Peyer's patch (tissue), 4 donors: ENCODE measurements at regions not wholly inside any gene's neighbourhood (a gene's known extent, or its start where the extent isn't known, plus 50 kb on each side); places are given as distances from the start of the nearest gene placed in this dataset.

Experiments
- DNase-seq, 3 donors: peaks; one replicate each; pipeline ENCODE4 v3.0.0-alpha.2; 2017 to 2019
- H3K27ac ChIP-seq, 4 donors: fragments of 200-600 bp; sonication (generic); one replicate each; pipeline ENCODE4 v1.5.1; 2016 to 2019
- H3K27me3 ChIP-seq, 2 donors: fragments of 200-600 bp; sonication (generic); one replicate each; pipeline ENCODE4 v1.5.1; 2019
- H3K36me3 ChIP-seq, 3 donors: fragments of 200-600 bp; sonication (generic); one replicate each; pipeline ENCODE4 v1.5.1; 2016 to 2019
- H3K4me1 ChIP-seq, 4 donors: fragments of 200-600 bp; sonication (generic); one replicate each; pipeline ENCODE4 v1.5.1; 2016 to 2019
- H3K4me3 ChIP-seq, 4 donors: fragments of 200-600 bp; sonication (generic); 1 replicate in 3 of 4; 2 replicates in 1 of 4; pipeline ENCODE4 v1.5.1; 2016 to 2019; ENCODE audit warnings: mild to moderate bottlenecking in 1 of 4
- H3K9me3 ChIP-seq, 4 donors: fragments of 200-600 bp; sonication (generic); one replicate each; pipeline ENCODE4 v1.5.1; 2016 to 2019; ENCODE audit warnings: mild to moderate bottlenecking in 1 of 4
- POLR2A ChIP-seq, 2 donors: fragments of 450-650 bp; IDR thresholded peaks; one replicate each; pipeline ENCODE4 v1.5.1; 2017; ENCODE audit warnings: antibody characterized with exemption in 2 of 2, mild to moderate bottlenecking in 2 of 2, moderate library complexity in 2 of 2
- TF ChIP-seq, protein P1 (sequence below), 6 experiments: fragments of 450-650 bp in 4 of 6; fragments of 200-600 bp in 2 of 6; sonication (generic) in 1 of 6; IDR thresholded peaks; one replicate each; pipeline ENCODE4 v1.5.1; 2017 to 2019; ENCODE audit warnings: antibody characterized with exemption in 6 of 6, mild to moderate bottlenecking in 3 of 6, moderate library complexity in 1 of 6

DNA sequence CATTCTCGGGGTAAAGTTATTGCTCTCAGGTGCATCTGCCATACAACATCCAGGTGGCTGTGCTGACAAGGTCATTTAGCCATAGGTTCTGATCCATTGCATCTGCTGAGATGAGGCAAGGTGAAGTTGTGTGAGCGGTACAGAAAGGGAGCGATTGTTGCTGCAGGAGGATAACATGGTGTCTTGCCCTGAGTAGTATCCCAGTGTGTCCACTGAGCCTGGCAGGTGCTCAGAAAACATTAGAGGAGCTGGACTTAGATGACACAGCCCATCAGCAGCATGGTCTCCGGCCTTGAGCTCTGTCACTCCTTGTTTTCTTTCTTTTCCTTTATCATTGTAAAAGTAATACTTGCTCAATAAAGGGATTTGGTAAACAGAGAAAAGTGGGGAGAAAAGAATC is 161.1 kb upstream of the ATP10A start:
- no peaks in the 10 kb centered on the region for H3K36me3 ChIP-seq
- H3K4me3 ChIP-seq, result no peak overlapping the region
- no peaks in the 10 kb centered on the region for H3K4me1 ChIP-seq
- H3K27me3 ChIP-seq, result no peaks in the 10 kb centered on the region
- DNase-seq, result no peak
- no peak overlapping the region for H3K27ac ChIP-seq
- H3K9me3 ChIP-seq, result no peaks in the 10 kb centered on the region
- no peak for TF ChIP-seq POLR2A (IDR thresholded peaks at IDR 0.05)
- TF ChIP-seq, protein P1, sequence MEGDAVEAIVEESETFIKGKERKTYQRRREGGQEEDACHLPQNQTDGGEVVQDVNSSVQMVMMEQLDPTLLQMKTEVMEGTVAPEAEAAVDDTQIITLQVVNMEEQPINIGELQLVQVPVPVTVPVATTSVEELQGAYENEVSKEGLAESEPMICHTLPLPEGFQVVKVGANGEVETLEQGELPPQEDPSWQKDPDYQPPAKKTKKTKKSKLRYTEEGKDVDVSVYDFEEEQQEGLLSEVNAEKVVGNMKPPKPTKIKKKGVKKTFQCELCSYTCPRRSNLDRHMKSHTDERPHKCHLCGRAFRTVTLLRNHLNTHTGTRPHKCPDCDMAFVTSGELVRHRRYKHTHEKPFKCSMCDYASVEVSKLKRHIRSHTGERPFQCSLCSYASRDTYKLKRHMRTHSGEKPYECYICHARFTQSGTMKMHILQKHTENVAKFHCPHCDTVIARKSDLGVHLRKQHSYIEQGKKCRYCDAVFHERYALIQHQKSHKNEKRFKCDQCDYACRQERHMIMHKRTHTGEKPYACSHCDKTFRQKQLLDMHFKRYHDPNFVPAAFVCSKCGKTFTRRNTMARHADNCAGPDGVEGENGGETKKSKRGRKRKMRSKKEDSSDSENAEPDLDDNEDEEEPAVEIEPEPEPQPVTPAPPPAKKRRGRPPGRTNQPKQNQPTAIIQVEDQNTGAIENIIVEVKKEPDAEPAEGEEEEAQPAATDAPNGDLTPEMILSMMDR (IDR thresholded peaks at IDR 0.05), result no peak

DNA sequence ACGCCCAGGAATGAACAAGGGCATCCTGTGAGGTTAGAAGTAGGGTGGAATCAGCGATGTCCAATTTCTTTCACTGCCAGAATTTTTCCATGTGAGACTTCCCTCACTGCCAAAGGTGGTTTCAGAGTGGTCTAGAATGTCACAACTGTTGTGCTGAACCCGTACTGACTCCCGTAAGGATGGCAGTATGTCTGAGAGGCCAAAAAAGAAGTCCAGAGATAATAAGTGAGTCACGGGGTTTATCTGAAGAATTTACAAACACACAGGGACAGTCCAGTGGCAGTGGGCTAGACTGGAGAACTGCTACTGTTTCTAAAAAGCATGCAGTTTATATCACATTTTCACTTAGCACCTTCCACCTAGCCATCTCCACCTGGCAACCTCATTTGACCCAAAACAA is 160.6 kb upstream of the ATP10A start:
- no peak for DNase-seq
- Histone ChIP-seq H3K27ac (no peak overlapping the region), H3K27me3 (no peaks in the 10 kb centered on the region), H3K9me3 (no peaks in the 10 kb centered on the region), H3K36me3 (no peaks in the 10 kb centered on the region), H3K4me1 (no peaks in the 10 kb centered on the region), H3K4me3 (no peak overlapping the region)
- TF ChIP-seq, protein P1 (IDR thresholded peaks at IDR 0.05), result no peak
- TF ChIP-seq POLR2A (IDR thresholded peaks at IDR 0.05), result no peak

DNA sequence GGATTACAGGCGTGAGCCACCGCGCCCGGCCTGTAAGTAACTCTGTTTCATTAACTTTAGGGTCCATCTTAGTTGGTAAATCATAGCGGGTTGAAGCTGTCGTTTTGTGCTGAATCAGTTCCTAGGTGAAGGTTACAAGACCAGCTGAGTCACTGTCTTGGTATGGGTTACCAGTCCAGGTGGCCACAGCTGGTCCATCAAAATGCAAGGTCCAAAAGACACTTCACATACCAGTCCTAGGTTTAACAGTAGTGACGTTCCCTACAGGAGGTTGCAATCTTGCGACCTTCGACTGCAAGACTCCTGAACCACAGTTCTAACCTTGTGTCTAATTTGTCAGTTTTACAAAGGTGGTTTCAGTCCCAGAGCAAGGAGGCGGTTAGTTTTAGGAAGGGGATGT is 160.1 kb upstream of the ATP10A start:
- no peak for DNase-seq
- H3K4me1 ChIP-seq, result no peaks in the 10 kb centered on the region
- no peak overlapping the region for H3K27ac ChIP-seq

DNA sequence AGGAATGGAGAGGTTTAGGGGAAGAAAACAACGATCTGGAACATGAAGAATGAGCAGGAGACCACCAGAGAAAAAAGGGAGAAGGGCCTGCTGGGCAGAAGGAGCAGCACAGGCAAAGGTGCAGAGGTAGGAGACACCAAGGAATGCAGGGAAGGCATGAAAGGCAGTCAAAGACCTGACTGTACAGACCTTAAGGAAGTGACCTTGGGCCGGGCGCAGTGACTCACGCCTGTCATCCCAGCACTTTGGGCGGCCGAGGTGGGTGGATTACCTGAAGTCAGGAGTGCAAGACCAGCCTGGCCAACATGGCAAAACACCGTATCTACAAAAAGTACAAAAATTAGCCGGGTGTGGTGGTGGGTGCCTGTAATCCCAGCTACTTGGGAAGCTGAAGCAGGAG is 157.7 kb upstream of the ATP10A start:
- no peak overlapping the region for H3K4me3 ChIP-seq
- TF ChIP-seq, protein P1 (IDR thresholded peaks at IDR 0.05), result no peak
- no peak for TF ChIP-seq POLR2A (IDR thresholded peaks at IDR 0.05)
- no peak for DNase-seq
- no peaks in the 10 kb centered on the region for H3K36me3 ChIP-seq
- no peaks in the 10 kb centered on the region for H3K27me3 ChIP-seq
- no peak overlapping the region for H3K27ac ChIP-seq
- H3K9me3 ChIP-seq, result no peaks in the 10 kb centered on the region
- H3K4me1 ChIP-seq, result no peaks in the 10 kb centered on the region

More for the DNA sequence above, 160.1 kb upstream of the ATP10A start:
- Histone ChIP-seq H3K4me3 (no peak overlapping the region), H3K27me3 (no peaks in the 10 kb centered on the region), H3K36me3 (no peaks in the 10 kb centered on the region), H3K9me3 (no peaks in the 10 kb centered on the region)
- TF ChIP-seq, protein P1 (IDR thresholded peaks at IDR 0.05), result no peak
- no peak for TF ChIP-seq POLR2A (IDR thresholded peaks at IDR 0.05)

DNA sequence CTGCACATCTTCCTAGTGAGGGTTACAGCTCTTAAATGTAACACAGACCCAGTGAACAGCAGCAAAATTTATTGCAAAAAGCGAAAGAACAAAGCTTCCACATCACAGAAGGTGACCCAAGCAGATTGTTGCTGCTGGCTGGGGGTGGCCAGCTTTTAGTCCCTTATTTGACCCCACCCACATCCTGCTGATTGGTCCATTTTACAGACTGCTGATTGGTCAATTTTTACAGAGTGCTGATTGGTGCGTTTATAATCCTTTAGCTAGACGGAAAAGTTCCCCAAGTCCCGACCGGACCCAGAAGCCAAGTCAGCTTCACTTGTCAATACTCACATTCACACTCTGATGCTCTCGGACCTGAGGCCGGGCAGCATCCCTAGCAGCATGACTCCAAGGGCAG is 154.5 kb upstream of the ATP10A start:
- Histone ChIP-seq H3K9me3 (no peaks in the 10 kb centered on the region), H3K4me3 (no peak overlapping the region), H3K36me3 (no peaks in the 10 kb centered on the region), H3K4me1 (no peaks in the 10 kb centered on the region), H3K27ac (no peak overlapping the region), H3K27me3 (no peaks in the 10 kb centered on the region)
- TF ChIP-seq POLR2A (IDR thresholded peaks at IDR 0.05), result no peak
- DNase-seq, result no peak

DNA sequence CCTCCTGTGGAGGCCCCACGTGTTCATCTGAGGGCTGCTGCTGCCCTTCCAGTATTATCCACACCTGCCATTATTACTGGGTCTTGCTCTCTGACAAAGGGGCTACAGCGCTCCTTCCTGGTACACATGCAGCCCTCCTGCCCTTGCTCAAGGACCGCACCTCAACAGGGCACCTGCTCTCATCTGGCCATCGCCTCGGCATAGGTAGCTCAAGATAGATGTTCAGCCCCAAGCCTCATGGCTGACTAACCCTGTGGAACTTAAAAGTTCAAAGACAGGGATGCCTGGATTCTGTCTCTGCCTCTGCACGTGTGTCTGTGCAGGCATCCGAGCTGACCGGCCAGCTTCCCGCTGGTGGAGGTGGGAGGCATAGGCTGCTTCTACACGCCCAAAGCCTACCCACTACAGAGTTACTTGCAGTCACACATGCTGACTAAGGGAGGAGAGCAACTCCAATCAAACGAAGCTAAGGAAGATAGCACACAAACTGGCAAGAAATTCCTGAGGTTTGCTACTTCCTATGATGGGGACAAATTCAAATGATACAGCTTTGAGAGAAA is 152.5 kb upstream of the ATP10A start:
- Histone ChIP-seq H3K4me3 (no peak overlapping the region), H3K27ac (no peak overlapping the region), H3K36me3 (no peaks in the 10 kb centered on the region), H3K4me1 (no peaks in the 10 kb centered on the region), H3K27me3 (no peaks in the 10 kb centered on the region), H3K9me3 (no peaks in the 10 kb centered on the region)
- TF ChIP-seq, protein P1 (IDR thresholded peaks at IDR 0.05), result no peak
- no peak for TF ChIP-seq POLR2A (IDR thresholded peaks at IDR 0.05)
- no peak for DNase-seq
